A549 (cell line): ENCODE measurements at regions not wholly inside any gene's neighbourhood (a gene's known extent, or its start where the extent isn't known, plus 50 kb on each side); places are given as distances from the start of the nearest gene placed in this dataset.

ENCODE experiments used
- ATAC-seq, 2 experiments: fragments of 200-7000 bp in 1 of 2; fragments of >200 bp in 1 of 2; cut with Nextera tagmentation in 1 of 2; cut with Tn5 transposase in 1 of 2; 3 replicates each; pipeline versions ENCODE4 v1.8.0 to v1.9.1; 2018 to 2020; ENCODE audit warnings: mild to moderate bottlenecking in 1 of 2, moderate library complexity in 1 of 2
- CTCF ChIA-PET: fragments of 300-600 bp; sonication (Branson Sonifier 250); formaldehyde crosslinking; extraction: SDS; loops from one replicate; lab custom pipeline; 2021; ENCODE audit warnings: antibody characterized with exemption, inconsistent platforms; lab: Yijun Ruan, JAX
- POLR2A ChIA-PET: fragments of 350-600 bp; formaldehyde crosslinking; extraction: SDS; loops from one replicate; lab custom pipeline; 2021; ENCODE audit warnings: antibody characterized with exemption, inconsistent platforms; lab: Yijun Ruan, JAX
- DNase-seq, 2 experiments: peaks; one replicate each; pipeline versions ENCODE4 v3.0.0 to v3.0.0-alpha.2; 2011 to 2016; ENCODE audit warnings: low read depth in 1 of 2, low spot score in 1 of 2
- FAIRE-seq: peaks from 2 replicates; lab custom pipeline; 2011; peaks lifted over from hg19 to GRCh38; lab: Jason Lieb, UNC
- H3K27ac ChIP-seq, 2 experiments: fragments of >200 bp; sonication (Bioruptor Twin); formaldehyde crosslinking; 3 replicates each; pipeline ENCODE4 v1.5.1; 2016 to 2017
- H3K4me1 ChIP-seq: fragments of >200 bp; sonication (Bioruptor Twin); formaldehyde crosslinking; 3 replicates; pipeline ENCODE4 v1.6.1; 2016
- H3K4me2 ChIP-seq: fragments of >200 bp; sonication (Bioruptor Twin); formaldehyde crosslinking; 3 replicates; pipeline ENCODE4 v1.6.1; 2016
- H3K4me3 ChIP-seq: fragments of >200 bp; sonication (Bioruptor Twin); formaldehyde crosslinking; 3 replicates; pipeline ENCODE4 v1.5.1; 2016
- H3K9me3 ChIP-seq: fragments of >200 bp; sonication (Bioruptor Twin); formaldehyde crosslinking; 3 replicates; pipeline ENCODE4 v1.6.1; 2016
- BHLHE40 ChIP-seq: IDR thresholded peaks from 2 replicates; pipeline ENCODE4 v1.6.1; 2012; ENCODE audit warnings: low read depth, low read length, inconsistent platforms
- CHD2 ChIP-seq: fragments of 150-350 bp; IDR thresholded peaks from 2 replicates; pipeline ENCODE4 v1.6.1; 2014; ENCODE audit warnings: low read length; ENCODE audit not compliant: partially characterized antibody
- CHD4 ChIP-seq: fragments of 200-600 bp; sonication (generic); IDR thresholded peaks from 2 replicates; pipeline ENCODE4 v1.6.1; 2016; ENCODE audit warnings: antibody characterized with exemption, mild to moderate bottlenecking, borderline replicate concordance
- EHMT2 ChIP-seq: fragments of 200-600 bp; sonication (generic); IDR thresholded peaks from 2 replicates; pipeline ENCODE4 v1.6.1; 2016; ENCODE audit warnings: antibody characterized with exemption, low read depth, mild to moderate bottlenecking, moderate library complexity
- FOSB ChIP-seq: fragments of 250-450 bp; sonication (Bioruptor Pico); IDR thresholded peaks from 2 replicates; pipeline ENCODE4 v1.5.0; 2020; ENCODE audit warnings: mild to moderate bottlenecking, moderate library complexity
- FOSL2 ChIP-seq, 2 experiments: fragments of 450-650 bp in 1 of 2; fragments of >200 bp in 1 of 2; sonication (Bioruptor Twin) in 1 of 2; formaldehyde crosslinking; IDR thresholded peaks; 2 replicates each; pipeline versions ENCODE4 v1.5.0 to v1.6.1; 2016 to 2020; ENCODE audit warnings: mild to moderate bottlenecking in 1 of 2, moderate library complexity in 1 of 2
- GATA3 ChIP-seq: IDR thresholded peaks from 2 replicates; pipeline ENCODE4 v1.6.1; 2012; ENCODE audit warnings: borderline replicate concordance
- HDAC2 ChIP-seq: fragments of 200-600 bp; sonication (generic); IDR thresholded peaks from 2 replicates; pipeline ENCODE4 v1.6.1; 2016
- HOXB5 ChIP-seq: fragments of 250-450 bp; sonication (Bioruptor Pico); IDR thresholded peaks from 2 replicates; pipeline ENCODE4 v1.5.0; 2020; ENCODE audit warnings: mild to moderate bottlenecking, moderate library complexity
- JUN ChIP-seq, 2 experiments: fragments of >200 bp; sonication (Bioruptor Twin); formaldehyde crosslinking; IDR thresholded peaks; 2 replicates in 1 of 2; 3 replicates in 1 of 2; pipeline ENCODE4 v1.6.1; 2016 to 2017
- MAFK ChIP-seq: fragments of 450-650 bp; IDR thresholded peaks from 2 replicates; pipeline ENCODE4 v1.6.1; 2014; ENCODE audit not compliant: partially characterized antibody
- NFE2L2 ChIP-seq: fragments of 150-350 bp; conservative IDR thresholded peaks from 2 replicates; pipeline ENCODE4 v1.6.1; 2014; ENCODE audit warnings: low read length
- NR3C1 ChIP-seq: fragments of >200 bp; sonication (Bioruptor Twin); formaldehyde crosslinking; IDR thresholded peaks from 3 replicates; pipeline ENCODE4 v1.6.1; 2017
- PHF8 ChIP-seq: fragments of 200-600 bp; sonication (generic); IDR thresholded peaks from 2 replicates; pipeline ENCODE4 v1.6.1; 2016; ENCODE audit warnings: low read depth, mild to moderate bottlenecking, antibody characterized with exemption, moderate library complexity, borderline replicate concordance
- SMC3 ChIP-seq: fragments of >200 bp; sonication (Bioruptor Twin); formaldehyde crosslinking; IDR thresholded peaks from 3 replicates; pipeline ENCODE4 v1.6.1; 2018; ENCODE audit warnings: inconsistent platforms
- ZSCAN20 ChIP-seq: fragments of 250-450 bp; sonication (Bioruptor Pico); IDR thresholded peaks from 2 replicates; pipeline ENCODE4 v1.8.0; 2022; ENCODE audit warnings: mild to moderate bottlenecking, moderate library complexity
- WGBS: methylation state at CpG from one replicate; pipeline ENCODE4 v1.1.6; 2017; ENCODE audit errors: missing lambda C conversion rate; 5-methylcytosine and 5-hydroxymethylcytosine counted together
- TF ChIP-seq, protein P1 (sequence below): fragments of 200-600 bp; sonication (generic); IDR thresholded peaks from 2 replicates; pipeline ENCODE4 v1.6.1; 2016; ENCODE audit warnings: antibody characterized with exemption, mild to moderate bottlenecking, moderate library complexity
- TF ChIP-seq, protein P2 (sequence below): fragments of 450-650 bp; IDR thresholded peaks from 2 replicates; pipeline ENCODE4 v1.6.1; 2014; ENCODE audit warnings: antibody characterized with exemption
- TF ChIP-seq, protein P3 (sequence below): IDR thresholded peaks from 2 replicates; pipeline ENCODE4 v1.6.1; 2012
- TF ChIP-seq, protein P4 (sequence below): IDR thresholded peaks from 2 replicates; pipeline ENCODE4 v1.6.1; 2012
- TF ChIP-seq, protein P5 (sequence below): fragments of 150-350 bp; IDR thresholded peaks from 2 replicates; pipeline ENCODE4 v1.6.1; 2014; ENCODE audit warnings: low read depth, mild to moderate bottlenecking, low read length
- TF ChIP-seq, protein P6 (sequence below): fragments of >200 bp; sonication (Bioruptor Twin); formaldehyde crosslinking; IDR thresholded peaks from 2 replicates; pipeline ENCODE4 v1.6.1; 2016

DNA sequence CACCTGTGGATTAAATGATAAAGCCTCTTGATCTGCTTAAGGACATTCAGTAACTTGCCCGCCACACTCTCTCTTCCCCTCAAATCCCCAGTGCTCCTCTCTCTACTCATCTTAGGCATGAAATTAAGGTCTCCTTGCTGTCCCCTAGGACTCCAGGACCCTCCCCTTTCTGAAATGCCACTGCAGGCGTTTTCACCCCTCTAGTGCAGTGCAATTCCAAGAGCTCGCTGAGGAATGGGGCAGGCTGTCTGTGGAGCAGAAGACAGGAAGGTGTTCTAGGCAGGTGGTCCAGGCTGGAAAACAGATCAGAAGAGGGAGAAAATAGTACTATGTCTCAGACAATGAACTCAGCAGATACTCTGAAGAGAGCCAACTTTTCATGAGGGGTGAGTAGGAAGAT, 55.8 kb upstream of the ARHGAP42 start (continued):
- TF ChIP-seq, protein P1, sequence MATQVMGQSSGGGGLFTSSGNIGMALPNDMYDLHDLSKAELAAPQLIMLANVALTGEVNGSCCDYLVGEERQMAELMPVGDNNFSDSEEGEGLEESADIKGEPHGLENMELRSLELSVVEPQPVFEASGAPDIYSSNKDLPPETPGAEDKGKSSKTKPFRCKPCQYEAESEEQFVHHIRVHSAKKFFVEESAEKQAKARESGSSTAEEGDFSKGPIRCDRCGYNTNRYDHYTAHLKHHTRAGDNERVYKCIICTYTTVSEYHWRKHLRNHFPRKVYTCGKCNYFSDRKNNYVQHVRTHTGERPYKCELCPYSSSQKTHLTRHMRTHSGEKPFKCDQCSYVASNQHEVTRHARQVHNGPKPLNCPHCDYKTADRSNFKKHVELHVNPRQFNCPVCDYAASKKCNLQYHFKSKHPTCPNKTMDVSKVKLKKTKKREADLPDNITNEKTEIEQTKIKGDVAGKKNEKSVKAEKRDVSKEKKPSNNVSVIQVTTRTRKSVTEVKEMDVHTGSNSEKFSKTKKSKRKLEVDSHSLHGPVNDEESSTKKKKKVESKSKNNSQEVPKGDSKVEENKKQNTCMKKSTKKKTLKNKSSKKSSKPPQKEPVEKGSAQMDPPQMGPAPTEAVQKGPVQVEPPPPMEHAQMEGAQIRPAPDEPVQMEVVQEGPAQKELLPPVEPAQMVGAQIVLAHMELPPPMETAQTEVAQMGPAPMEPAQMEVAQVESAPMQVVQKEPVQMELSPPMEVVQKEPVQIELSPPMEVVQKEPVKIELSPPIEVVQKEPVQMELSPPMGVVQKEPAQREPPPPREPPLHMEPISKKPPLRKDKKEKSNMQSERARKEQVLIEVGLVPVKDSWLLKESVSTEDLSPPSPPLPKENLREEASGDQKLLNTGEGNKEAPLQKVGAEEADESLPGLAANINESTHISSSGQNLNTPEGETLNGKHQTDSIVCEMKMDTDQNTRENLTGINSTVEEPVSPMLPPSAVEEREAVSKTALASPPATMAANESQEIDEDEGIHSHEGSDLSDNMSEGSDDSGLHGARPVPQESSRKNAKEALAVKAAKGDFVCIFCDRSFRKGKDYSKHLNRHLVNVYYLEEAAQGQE, result no peak
- TF ChIP-seq, protein P2, sequence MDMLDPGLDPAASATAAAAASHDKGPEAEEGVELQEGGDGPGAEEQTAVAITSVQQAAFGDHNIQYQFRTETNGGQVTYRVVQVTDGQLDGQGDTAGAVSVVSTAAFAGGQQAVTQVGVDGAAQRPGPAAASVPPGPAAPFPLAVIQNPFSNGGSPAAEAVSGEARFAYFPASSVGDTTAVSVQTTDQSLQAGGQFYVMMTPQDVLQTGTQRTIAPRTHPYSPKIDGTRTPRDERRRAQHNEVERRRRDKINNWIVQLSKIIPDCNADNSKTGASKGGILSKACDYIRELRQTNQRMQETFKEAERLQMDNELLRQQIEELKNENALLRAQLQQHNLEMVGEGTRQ, result no peak
- TF ChIP-seq SMC3, result no peak
- no peak for TF ChIP-seq CHD2
- TF ChIP-seq MAFK, result no peak

DNA sequence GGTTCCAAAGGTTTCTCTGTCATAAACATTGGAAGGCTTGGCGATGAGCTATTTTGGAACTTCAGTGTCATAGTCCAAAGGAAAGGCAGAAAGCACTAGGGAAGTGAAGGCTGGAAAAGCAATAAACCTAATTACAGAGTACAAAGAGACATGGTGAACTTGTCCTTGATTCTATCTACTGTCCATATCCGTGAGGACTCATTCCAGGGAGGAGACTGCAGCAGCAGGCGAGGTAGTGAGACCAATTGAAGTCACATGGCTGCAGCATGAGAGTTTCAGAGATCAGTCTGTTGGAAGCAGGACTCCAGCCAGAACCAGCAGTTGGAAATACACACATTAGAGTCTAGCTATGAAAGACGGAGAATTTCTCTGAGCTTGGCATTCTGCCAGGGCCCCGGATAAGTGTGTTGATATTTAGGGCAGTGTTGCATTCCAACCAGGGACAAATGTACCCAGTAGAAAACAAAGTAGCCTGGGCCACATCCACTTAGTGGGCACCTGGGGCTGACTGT, 54.1 kb upstream of the ARHGAP42 start:
- CTCF ChIA-PET, result no interaction called here
- peak in 1 of 2 experiments; percentile 11 for DNase-seq

DNA sequence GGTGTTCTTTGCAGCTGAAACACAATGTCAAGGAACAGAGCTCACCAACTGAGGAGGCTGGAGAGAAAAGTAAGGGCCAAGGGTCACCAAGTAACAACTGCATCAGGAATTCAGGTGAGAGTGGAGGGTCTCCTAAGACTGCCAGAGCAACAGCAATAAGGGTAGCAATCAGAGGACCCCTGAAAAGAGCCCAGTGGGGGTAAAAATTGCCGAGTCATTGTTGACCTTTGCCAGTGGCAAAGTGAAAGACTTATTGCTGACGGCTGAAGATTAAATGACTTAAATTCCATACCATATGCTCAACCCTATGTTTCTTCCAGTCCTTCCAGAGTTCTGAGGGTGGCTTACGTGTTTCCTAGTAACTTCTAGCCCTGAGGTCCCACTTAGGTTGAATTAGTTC, 51.9 kb upstream of the ARHGAP42 start:
- DNase-seq, result no peak
- no peaks in the 10 kb centered on the region for H3K9me3 ChIP-seq
- H3K4me3 ChIP-seq, result no peak overlapping the region
- POLR2A ChIA-PET, result no interaction called here
- no peak for FAIRE-seq
- 26% methylated on average over 3 of the region's 3 CpGs for WGBS
- H3K27ac ChIP-seq, result peak overlapping the region in 1 of 2 experiments; percentile 71; a peak in 2 of 6 replicates
- H3K4me1 ChIP-seq, result peaks cover 19% of the 10 kb centered on the region
- no peak for ATAC-seq
- TF ChIP-seq MAFK (peak; percentile 73), ZSCAN20 (CRISPR knock-in tag) (no peak), NFE2L2 (peak; percentile 66)
- TF ChIP-seq, protein P3, sequence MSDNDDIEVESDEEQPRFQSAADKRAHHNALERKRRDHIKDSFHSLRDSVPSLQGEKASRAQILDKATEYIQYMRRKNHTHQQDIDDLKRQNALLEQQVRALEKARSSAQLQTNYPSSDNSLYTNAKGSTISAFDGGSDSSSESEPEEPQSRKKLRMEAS, result no peak
- CTCF ChIA-PET, result no interaction called here
- H3K4me2 ChIP-seq, result no peak overlapping the region; the same call in 2 of the 3 replicates

More for the DNA sequence above, 54.1 kb upstream of the ARHGAP42 start:
- TF ChIP-seq HOXB5 (CRISPR knock-in tag) (no peak), BHLHE40 (no peak), MAFK (no peak), CHD4 (no peak), NR3C1 (no peak), PHF8 (no peak), GATA3 (no peak), FOSB (no peak), HDAC2 (no peak), JUN (IDR thresholded peaks at IDR 0.05) (no peak), FOSL2 (IDR thresholded peaks at IDR 0.05) (no peak), FOSL2 (CRISPR knock-in tag; IDR thresholded peaks at IDR 0.05) (no peak), SMC3 (no peak), EHMT2 (no peak)
- TF ChIP-seq, protein P4, sequence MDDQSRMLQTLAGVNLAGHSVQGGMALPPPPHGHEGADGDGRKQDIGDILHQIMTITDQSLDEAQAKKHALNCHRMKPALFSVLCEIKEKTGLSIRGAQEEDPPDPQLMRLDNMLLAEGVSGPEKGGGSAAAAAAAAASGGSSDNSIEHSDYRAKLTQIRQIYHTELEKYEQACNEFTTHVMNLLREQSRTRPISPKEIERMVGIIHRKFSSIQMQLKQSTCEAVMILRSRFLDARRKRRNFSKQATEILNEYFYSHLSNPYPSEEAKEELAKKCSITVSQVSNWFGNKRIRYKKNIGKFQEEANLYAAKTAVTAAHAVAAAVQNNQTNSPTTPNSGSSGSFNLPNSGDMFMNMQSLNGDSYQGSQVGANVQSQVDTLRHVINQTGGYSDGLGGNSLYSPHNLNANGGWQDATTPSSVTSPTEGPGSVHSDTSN, result no peak
- TF ChIP-seq, protein P5, sequence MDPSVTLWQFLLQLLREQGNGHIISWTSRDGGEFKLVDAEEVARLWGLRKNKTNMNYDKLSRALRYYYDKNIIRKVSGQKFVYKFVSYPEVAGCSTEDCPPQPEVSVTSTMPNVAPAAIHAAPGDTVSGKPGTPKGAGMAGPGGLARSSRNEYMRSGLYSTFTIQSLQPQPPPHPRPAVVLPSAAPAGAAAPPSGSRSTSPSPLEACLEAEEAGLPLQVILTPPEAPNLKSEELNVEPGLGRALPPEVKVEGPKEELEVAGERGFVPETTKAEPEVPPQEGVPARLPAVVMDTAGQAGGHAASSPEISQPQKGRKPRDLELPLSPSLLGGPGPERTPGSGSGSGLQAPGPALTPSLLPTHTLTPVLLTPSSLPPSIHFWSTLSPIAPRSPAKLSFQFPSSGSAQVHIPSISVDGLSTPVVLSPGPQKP, result no peak
- TF ChIP-seq, protein P2, result no peak
- TF ChIP-seq, protein P6, sequence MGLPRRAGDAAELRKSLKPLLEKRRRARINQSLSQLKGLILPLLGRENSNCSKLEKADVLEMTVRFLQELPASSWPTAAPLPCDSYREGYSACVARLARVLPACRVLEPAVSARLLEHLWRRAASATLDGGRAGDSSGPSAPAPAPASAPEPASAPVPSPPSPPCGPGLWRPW, result no peak
- ATAC-seq, result peak in 1 of 2 experiments; percentile 23; a peak in 1 of 6 replicates
- Histone ChIP-seq H3K27ac (no peak overlapping the region), H3K4me2 (peak overlapping the region; percentile 34; the same call in 2 of the 3 replicates), H3K4me1 (peaks cover 12% of the 10 kb centered on the region), H3K9me3 (no peaks in the 10 kb centered on the region), H3K4me3 (no peak overlapping the region)
- 41% methylated on average over 5 of the region's 5 CpGs for WGBS
- FAIRE-seq, result no peak
- POLR2A ChIA-PET, result no interaction called here
